Right lobe of liver (tissue), 6 donors: ENCODE measurements at regions not wholly inside any gene's neighbourhood (a gene's known extent, or its start where the extent isn't known, plus 50 kb on each side); places are given as distances from the start of the nearest gene placed in this dataset.

Experiments
- ATAC-seq, 4 donors: fragments of 200-7000 bp; cut with Tn5 transposase; one replicate each; pipeline ENCODE4 v1.9.1; 2020; ENCODE audit warnings: mild to moderate bottlenecking in 4 of 4, moderate library complexity in 4 of 4
- DNase-seq, 3 donors: peaks; one replicate each; pipeline ENCODE4 v3.0.0-alpha.2; 2020
- H3K27ac ChIP-seq, 3 donors: fragments of 200-600 bp; one replicate each; pipeline ENCODE4 v1.8.0; 2022
- H3K27me3 ChIP-seq, 2 donors: fragments of 200-600 bp; one replicate each; pipeline ENCODE4 v1.8.0; 2022
- H3K36me3 ChIP-seq, 4 donors: fragments of 200-600 bp; sonication (generic) in 1 of 4; one replicate each; pipeline versions ENCODE4 v1.5.1 to v1.8.0; 2017 to 2022; ENCODE audit warnings: control low read depth in 1 of 4
- H3K4me1 ChIP-seq, 4 donors: fragments of 200-600 bp; sonication (generic) in 1 of 4; one replicate each; pipeline versions ENCODE4 v1.5.1 to v1.8.0; 2017 to 2022; ENCODE audit warnings: control low read depth in 1 of 4
- H3K4me3 ChIP-seq, 3 donors: fragments of 200-600 bp; one replicate each; pipeline ENCODE4 v1.8.0; 2022
- H3K9me3 ChIP-seq, 4 donors: fragments of 200-600 bp; sonication (generic) in 1 of 4; one replicate each; pipeline versions ENCODE4 v1.5.1 to v1.8.0; 2017 to 2022; ENCODE audit warnings: control low read depth in 1 of 4
- CTCF ChIP-seq, 4 donors: fragments of 200-600 bp in 3 of 4; fragments of 450-650 bp in 1 of 4; IDR thresholded peaks; one replicate each; pipeline versions ENCODE4 v1.5.1 to v1.8.0; 2016 to 2022; ENCODE audit warnings: antibody characterized with exemption in 4 of 4, mild to moderate bottlenecking in 2 of 4
- POLR2A ChIP-seq: fragments of 450-650 bp; IDR thresholded peaks from one replicate; pipeline ENCODE4 v1.6.1; 2017; ENCODE audit warnings: antibody characterized with exemption, mild to moderate bottlenecking
- WGBS: methylation state at CpG from one replicate; pipeline ENCODE4 v1.1.6; 2018; ENCODE audit warnings: low coverage, low lambda C conversion rate; ENCODE audit not compliant: insufficient coverage; ENCODE audit errors: missing lambda C conversion rate; 5-methylcytosine and 5-hydroxymethylcytosine counted together
- intact Hi-C, 2 donors: fragments of 100-400 bp; cut with DNase I; formaldehyde crosslinking; loops; one replicate each; pipeline versions ENCODE4 v1.11.2 to v1.14.1; 2022
- donor health status: DM: no; HTN: yes; CAD: no.
- donor health status: DM: no; HTN: no; CAD: no.
- donor health status: DM: no; HTN: no; CAD: no.
- donor health status: DM: no; HTN: yes; CAD: no.
- donor health status: DM: no; HTN: yes; CAD: no.

- H3K27ac ChIP-seq = no peak overlapping the region
- H3K27me3 ChIP-seq = no peaks in the 10 kb centered on the region
- H3K4me1 ChIP-seq = no peaks in the 10 kb centered on the region
- ATAC-seq (no peak), DNase-seq (no peak)
- intact Hi-C loops = no loop called here
- no peak overlapping the region for H3K4me3 ChIP-seq
- TF ChIP-seq CTCF (IDR thresholded peaks at IDR 0.05) (no peak), POLR2A (no peak)
- WGBS = 50% methylated on average over 3 of the region's 6 CpGs
- no peaks in the 10 kb centered on the region for H3K36me3 ChIP-seq
- no peaks in the 10 kb centered on the region for H3K9me3 ChIP-seq
Measured at GRCh38 chr1:29744684-29745490, 508.6 kb downstream of the PTPRU start.

GRCh38 chr1:29743931-29744330 lies 507.6 kb downstream of the PTPRU start:
- no peaks in the 10 kb centered on the region for H3K4me1 ChIP-seq
- ATAC-seq (no peak), DNase-seq (no peak)
- intact Hi-C loops = no loop called here
- H3K27ac ChIP-seq = no peak overlapping the region
- H3K36me3 ChIP-seq = no peaks in the 10 kb centered on the region
- H3K4me3 ChIP-seq = no peak overlapping the region
- no peaks in the 10 kb centered on the region for H3K9me3 ChIP-seq
- H3K27me3 ChIP-seq = no peaks in the 10 kb centered on the region
- WGBS = 25% methylated on average over 1 of the region's 7 CpGs
- TF ChIP-seq CTCF (IDR thresholded peaks at IDR 0.05) (no peak), POLR2A (no peak)

- Histone ChIP-seq H3K4me3 (no peak overlapping the region), H3K27me3 (no peaks in the 10 kb centered on the region), H3K27ac (no peak overlapping the region), H3K36me3 (no peaks in the 10 kb centered on the region), H3K9me3 (no peaks in the 10 kb centered on the region), H3K4me1 (no peaks in the 10 kb centered on the region)
- DNase-seq (no peak), ATAC-seq (no peak)
- 58% methylated on average over 5 of the region's 5 CpGs for WGBS
- TF ChIP-seq CTCF (IDR thresholded peaks at IDR 0.05) (no peak), POLR2A (no peak)
- intact Hi-C loops = no loop called here
Measured at GRCh38 chr1:29743264-29743663, 506.9 kb downstream of the PTPRU start.

- no peaks in the 10 kb centered on the region for H3K36me3 ChIP-seq
- H3K27me3 ChIP-seq = no peaks in the 10 kb centered on the region
- no peak overlapping the region for H3K4me3 ChIP-seq
- intact Hi-C loops = no loop called here
- ATAC-seq (no peak), DNase-seq (no peak)
- TF ChIP-seq CTCF (IDR thresholded peaks at IDR 0.05) = no peak
- no peak for TF ChIP-seq POLR2A
- no peaks in the 10 kb centered on the region for H3K4me1 ChIP-seq
- H3K27ac ChIP-seq = no peak overlapping the region
- H3K9me3 ChIP-seq = no peaks in the 10 kb centered on the region
- no CpG with 5 or more reads among the region's 1 CpG for WGBS
Measured at GRCh38 chr1:29739176-29739575, 502.9 kb downstream of the PTPRU start.
